T-helper 2 cell treated with Interferon-gamma antibody and Interleukin-4, amounts not matched to agents 100 ng/mL and 5 ng/mL, for 36 hours (primary cell): ENCODE measurements at regions not wholly inside any gene's neighbourhood (a gene's known extent, or its start where the extent isn't known, plus 50 kb on each side); places are given as distances from the start of the nearest gene placed in this dataset.

ENCODE experiments used
- intact Hi-C: fragments of 100-400 bp; cut with micrococcal nuclease; formaldehyde crosslinking; loops from one replicate; pipeline ENCODE4 v1.15.1; 2023

DNA sequence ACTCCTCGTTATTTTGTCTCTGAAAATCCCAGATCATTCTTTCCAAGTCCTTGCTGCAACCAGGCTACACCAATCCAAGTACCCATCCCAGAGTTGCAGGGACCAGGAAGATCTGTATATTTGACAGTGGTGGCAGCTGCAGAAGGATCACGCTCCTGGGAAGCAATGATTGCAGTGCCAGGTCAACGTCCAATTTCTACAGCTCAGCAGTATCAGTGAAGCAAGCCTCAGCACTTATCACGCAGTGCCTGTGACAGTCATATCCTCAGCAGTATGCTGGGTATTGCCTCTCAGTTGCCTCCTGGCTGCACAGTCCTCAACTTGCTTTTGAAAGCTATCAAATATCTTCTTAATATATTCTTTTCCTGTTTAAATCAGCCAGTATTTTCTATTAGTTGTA, 66.7 kb downstream of the BARHL2 start:
- intact Hi-C loops: no loop called here

DNA sequence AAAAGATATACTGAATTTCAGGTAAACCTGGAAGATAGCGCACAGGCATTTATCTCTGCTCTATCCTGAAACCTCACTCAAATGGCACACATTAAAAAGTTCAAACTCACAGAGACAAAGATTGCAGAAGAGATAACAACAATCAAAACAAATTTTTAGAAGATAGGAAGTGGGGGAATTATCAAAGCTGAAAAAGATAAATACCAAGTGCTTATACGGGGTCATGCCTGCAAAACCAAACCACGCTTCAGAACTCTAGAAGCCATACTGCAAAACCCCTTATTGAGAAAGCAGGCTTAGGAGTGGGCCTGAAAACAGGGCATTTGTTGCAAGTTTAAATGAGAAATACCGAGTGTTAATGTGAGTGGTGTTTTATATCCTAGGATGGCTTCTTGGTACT, 76.8 kb downstream of the BARHL2 start:
- intact Hi-C loops: no loop called here

DNA sequence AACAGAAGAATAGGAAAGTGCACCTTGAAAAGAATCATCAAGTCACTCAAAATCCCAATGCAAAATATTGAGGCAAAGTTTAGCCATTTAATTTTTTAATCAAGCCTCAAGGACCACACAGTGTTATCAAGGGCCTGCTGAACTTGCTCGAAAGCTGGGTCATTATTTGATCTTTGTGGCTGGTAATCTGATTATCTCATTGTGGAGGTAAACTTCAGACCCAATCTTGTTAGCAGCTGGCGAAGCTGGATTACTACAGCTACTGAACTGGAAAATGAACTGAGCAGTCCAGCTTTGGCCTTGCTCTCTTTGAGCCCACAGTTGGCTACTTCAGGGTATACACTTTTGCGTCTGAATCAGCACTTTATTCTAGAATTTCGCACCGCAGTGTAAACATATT, 94.4 kb downstream of the BARHL2 start:
- intact Hi-C loops: no loop called here

DNA sequence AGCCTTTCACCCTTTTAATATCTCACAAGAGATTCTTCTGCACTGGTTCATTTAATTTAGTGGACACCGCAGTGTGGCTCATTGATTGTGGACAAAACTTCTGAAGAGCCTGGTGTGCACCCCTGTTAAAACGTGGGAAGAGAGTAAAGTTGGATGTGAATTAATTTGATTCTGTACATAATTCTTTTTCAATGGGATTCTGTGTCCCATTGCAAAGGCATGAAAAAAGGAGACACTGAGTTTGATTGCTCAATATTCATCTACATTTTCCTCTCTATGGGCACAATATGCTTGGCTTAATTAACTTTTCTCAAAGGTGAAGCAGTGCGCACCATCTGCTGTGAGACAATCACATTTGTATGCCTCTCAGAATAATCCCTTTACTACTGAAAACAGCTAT, 95.1 kb downstream of the BARHL2 start:
- intact Hi-C loops: no loop called here

DNA sequence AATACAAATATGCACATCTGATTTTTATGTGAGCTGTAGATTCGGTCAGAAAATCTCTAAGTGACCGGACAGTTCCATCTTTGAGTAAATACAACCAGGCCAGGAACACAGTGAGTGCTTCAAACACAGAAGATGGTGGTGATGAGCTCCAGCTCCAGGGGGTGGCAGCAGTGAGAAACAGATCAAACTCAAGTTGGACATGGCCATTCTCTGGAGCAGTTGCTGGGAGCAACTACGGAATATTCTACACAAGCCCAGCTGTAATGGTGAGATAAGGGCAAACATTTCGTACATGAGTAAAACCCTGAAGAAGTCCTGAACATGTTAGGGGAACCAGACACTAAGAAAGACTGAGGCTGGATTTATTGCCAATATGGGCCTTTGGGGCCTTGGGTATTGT, 100.7 kb downstream of the BARHL2 start:
- intact Hi-C loops: no loop called here

DNA sequence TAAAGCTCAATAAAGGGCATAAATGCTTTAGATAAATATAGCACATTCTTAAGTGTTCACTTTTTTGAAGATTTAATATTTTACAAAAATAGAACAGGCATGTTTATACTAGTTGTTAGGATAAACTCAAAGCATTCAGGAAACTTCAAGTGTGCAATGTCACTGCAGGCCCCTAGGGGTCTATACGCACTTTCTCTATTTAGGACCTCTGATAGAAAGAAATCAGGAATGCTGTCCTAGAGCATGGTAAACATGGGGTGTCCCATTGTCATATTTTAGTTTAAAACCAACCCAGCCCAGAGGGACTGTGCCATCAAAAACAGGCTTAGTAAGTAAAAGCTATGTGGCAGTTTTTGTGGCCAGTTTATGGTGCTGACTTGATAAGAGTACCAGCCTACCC, 102.2 kb downstream of the BARHL2 start:
- intact Hi-C loops: no loop called here

DNA sequence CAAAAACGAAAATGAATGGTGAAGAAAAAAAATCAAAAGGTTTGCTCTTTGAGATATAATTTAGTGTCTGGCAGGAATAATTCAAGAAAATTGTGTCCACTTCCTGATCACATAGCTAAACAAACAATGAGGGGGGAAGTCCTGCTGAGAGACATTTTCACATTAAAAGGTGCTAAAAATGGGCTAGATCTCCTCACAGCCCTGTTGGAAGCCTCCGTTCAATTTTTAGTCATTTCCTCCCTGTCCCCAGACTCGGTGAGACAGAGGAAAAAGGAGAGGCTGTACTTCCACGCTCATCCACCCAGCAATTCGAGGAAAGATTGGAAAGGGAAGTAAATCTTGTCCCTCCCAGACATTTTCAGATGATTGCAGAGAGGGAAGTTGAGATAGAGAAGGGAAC, 103.7 kb downstream of the BARHL2 start:
- intact Hi-C loops: no loop called here

DNA sequence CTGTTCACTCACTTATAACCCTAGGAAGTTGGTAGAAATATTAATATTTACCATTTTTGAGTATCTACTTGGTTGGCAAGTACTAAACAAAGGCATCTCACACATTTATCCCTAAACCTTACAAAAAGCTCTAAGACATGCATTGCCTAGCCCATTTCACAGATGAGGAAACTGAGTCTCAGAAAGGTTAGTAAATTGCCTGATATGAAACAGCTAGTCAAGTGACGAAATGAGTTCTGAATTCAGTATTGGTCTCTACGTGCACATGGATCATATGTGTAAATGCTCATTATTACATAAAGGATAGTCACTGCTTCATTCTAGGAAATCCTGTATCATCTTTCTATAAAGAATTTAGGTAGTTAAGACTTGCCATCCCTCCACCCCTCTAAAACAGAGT, 105.1 kb downstream of the BARHL2 start:
- intact Hi-C loops: no loop called here

DNA sequence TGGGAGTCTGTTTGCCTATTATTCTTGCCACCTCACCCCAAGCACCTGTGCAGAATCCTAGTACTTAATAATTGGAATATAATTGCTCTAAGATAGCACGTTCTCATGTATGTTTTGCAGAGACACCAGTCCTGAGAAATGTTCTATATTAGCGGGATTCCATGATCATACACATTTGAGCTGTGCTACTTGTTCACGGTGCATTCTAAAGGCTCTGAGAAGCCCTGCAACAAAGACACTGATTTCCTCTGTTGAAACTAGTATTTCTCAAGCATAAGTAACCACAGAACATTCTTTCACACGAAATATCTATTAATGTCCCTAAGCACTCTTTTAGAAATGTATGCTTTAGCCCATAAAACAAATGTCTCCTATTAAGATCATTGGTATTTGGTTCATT, 109.4 kb downstream of the BARHL2 start:
- intact Hi-C loops: no loop called here

DNA sequence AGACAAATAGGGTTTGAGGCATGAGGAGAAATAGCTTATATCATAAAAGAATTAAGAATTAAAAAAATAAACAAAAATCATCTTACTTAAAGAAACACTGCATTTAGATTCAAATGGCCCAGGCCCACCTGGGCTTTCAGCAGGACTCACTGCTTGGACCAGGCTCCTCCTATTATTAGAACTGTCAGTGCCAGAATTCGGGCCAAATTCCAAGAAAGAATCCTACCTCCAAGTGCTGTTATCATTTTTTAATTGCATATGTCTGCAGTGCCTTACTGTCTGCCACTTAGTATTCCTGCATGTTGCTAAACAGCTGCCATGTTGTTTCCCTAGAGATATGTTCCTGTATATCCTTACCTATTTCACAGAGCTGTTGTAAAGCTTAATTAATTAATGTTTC, 112.0 kb downstream of the BARHL2 start:
- intact Hi-C loops: no loop called here

DNA sequence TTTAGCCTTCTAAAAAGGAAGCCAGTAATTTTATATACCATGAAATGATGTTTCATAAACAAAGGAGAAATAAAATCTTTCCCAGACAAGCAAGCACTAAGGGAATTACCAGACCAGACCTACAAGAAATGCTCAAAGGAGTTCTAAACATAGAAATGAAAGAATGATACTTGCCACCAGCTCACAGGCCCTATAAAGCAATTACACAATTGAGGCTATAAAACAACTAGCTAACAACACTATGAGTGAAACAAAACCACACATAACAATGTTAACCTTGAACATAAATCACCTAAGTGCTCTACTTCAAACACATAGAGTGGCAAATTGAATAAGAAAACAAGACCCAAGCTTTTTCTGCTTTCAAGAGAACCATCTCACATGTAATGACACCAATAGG, 123.8 kb downstream of the BARHL2 start:
- intact Hi-C loops: no loop called here

DNA sequence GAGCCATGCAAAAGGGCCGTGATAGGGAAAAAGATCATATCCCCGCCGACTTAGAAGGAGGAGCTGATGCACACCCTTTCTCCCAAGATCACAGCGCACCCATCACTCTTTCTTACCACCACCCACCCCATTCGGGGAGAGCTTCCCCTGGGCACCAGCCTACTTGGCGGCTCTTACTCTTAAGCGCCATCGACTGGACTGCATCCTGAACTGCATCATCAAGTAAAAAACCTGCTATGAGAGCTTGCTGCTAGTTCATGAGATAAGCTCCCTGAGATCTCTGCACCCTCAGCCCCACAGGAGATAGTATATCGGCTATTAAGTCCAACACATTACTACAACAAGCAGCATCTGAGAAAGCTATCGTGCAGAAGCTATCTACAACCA, 125.1 kb downstream of the BARHL2 start:
- intact Hi-C loops: no loop called here

DNA sequence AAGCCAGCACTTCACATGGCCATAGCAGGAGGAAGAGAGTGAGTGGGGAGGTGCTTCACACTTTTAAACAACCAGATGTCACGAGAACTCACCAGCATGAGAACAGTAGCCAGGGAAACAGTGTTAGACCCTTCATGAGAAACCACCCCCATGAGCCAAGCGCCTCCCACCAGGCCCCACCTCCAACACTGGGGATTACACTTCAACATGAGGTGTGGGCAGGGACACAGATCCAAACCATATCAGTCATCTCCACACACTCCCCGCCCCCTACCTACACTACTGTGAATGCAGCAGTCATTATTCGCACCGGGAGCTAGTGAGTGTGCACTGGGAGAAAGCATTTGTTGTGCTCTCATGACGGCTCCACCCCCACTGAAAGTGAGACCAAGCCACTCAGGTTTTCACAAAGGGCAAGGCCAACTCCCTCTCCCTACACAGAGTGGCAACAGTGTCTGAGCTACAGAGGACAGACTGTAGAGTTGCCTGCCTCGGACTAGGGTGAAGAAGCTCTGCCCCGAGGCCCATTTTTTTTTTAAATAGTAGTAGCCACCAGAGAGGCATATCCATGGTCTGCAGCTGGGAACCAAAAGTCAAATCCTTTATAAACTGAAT, 125.6 kb downstream of the BARHL2 start:
- intact Hi-C loops: no loop called here

DNA sequence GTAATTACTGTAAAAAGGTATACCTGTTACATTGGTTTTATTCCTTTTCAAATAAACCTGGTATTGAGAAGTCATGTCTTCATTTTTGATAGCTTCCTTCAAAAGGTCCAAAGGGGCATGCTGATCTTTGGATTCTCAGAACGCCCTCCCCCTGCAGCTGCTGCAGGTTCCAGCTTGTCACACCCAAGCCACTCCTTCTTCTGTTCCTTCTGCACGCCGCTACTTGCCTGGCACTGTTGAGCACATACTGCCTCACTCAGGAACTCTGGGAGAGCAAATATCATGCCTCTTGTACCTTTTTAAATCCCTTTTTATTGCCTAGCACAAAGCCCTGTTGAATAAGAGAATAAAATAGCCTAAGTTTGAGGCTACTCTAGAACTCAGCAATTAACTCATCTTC, 136.9 kb downstream of the BARHL2 start:
- intact Hi-C loops: no loop called here

DNA sequence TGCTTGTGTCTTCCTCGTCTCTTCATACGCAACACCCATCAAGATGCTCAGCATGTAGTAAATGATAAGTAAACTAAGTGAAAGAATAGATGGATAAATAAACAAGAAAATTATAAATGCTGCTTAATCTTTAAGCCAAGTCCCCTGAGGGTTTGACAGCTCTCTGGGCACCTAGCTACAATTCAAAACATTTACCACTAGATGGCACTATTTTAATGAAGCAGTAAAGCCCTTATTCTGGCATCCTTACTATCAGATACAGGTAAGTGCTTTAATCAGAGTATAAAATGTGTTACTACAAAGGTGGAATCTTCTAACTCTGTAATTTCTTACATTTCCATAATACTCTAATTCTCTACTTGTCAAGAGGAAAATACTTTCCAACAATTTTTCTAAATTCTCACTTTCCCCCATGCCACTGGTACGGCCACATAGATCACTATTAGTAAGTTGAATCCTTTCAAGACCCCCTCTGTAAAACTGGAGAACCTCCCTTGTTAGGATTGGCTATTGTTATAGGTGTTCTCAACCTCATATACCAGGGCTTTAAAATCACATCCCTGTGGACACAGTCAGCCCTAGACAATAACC, 137.8 kb downstream of the BARHL2 start:
- intact Hi-C loops: no loop called here

DNA sequence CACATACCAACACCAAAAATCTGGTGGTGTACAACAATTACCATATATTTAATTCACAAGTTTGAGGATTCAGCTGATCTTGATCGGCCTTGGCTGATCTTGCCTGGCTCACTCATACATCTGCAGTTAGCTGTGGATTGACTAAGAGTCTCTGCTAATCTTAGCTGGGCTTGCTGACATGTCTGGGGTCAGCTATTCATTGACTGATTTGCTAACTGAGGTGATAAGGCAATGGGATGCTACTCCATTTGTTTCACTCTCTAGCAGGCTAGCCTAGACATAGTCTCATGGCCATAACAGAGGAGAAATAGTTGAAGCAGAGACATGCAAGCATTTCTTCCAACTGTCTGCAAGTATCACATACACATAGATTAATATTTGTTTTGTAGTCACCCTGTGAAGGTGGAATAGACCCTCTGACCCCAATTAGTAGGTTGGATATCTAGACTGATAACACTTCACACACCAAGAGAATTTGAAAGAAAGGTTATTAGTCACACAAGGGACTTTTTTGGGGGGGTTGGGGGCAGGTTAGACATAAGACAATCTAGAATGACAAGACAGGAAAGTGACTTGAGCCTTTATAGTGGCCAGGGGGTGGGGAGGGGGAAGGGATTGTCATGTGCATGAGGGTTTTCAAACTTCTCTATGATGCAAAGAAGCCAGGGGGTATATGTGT, 142.3 kb downstream of the BARHL2 start:
- intact Hi-C loops: no loop called here

DNA sequence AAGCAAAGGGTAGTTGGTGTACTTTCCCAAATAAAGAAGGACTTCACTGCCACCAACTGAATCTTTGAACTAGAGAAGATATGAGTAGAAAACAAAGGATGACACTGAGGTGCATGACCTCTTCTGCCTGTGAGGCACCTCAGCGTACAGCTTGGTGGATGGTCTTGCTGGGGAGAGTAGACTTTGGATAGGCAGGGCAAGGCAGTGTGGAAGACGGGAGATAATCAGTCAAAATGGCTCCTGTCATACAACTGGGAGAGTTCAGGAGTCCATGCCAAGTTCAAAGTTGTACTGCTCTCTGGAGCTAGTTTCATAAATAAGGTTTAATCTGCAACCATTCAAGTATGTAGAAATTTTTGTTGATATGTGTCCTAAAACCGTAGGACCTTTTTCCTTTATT, 143.4 kb downstream of the BARHL2 start:
- intact Hi-C loops: no loop called here

DNA sequence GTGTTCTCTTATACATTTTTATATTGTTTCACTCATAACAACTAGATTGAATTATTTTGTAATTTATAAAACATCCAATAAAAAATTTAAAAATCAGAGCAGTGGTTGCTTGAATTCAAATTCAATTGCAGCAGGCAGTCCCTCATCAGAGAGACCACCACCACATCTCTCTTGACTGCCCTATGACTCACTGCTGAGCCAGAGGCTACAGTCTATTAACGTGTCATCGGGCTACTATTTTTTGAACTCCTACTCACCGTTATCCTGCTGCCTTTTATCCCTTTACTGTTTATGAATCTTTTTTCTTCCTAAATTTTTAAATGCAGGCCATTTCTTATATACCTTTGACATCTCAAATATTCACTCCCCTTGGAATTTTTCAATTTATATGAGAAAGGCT, 144.7 kb downstream of the BARHL2 start:
- intact Hi-C loops: no loop called here

DNA sequence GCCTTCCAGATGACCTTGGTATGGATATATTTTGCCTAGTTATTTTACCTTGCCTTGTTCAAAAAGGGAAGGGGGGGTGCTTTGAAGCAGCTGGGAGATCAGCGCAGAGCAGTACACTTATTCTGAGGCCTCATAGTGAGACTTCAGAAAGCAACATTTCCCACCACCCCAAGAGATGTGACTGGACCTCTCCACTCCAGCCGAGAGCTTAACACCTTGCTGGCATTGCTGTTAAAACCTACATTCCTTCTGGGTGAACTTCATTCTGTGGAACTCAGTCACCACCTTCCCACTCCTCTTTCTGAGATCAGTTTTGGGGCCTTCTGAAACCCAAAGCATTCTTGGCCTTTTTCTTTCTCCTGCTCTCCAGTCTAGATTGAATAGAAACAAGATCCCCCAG, 148.7 kb downstream of the BARHL2 start:
- intact Hi-C loops: no loop called here

DNA sequence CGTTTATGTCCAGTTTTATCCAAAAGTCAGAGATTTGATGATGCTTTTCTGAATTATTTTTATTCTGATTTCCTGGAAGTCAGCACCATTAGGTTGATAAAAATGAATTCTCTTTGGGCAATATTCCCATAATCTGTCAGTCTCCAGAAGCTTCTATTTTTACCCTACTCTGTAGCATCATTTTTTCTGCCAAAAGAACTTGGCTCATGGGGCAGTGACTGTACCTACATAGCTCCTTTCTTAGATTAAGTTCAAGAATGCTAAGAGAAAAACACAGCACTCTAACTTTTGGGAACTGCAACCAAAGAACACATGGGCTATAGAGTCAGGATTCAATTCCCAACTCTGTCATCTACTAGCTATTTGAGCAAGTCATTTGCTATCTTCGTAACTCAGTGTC, 152.9 kb downstream of the BARHL2 start:
- intact Hi-C loops: no loop called here

DNA sequence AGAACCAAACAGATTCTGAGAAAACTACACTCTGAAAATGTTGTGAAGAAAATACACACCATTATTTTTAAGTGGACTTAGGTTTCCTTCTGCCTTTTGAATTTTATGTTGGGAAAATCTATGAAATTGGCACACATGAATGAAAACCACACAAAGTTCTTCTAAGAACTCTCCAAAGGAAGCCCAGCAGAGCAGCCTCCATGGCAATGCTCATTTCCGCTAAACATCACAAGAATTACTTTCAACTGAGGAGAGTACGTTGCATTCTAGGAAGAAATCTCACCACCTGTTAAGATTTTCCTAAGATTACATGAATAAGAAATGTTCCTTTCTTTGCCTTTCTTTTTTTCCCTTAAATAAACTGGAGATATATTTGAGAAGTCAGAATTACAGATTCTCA, 154.2 kb downstream of the BARHL2 start:
- intact Hi-C loops: no loop called here

DNA sequence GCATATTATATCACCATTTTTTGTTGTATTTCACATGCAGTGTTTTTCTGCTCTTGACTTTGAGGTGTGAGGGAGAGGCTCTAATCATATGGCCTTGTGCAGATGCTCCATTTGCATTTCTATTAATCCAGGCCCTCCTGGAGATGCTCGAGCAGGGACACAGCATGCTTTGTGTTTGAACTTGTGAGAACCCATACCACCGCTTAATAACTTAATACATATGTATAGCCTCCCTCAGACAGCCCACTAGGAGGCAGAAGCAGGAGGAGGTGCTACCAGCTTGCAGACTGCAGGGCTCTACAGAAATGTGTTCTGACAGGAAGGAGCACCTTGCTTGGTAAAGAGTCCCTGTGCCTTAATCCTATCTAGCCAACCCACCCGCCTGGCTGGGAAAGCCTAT, 155.2 kb downstream of the BARHL2 start:
- intact Hi-C loops: no loop called here

DNA sequence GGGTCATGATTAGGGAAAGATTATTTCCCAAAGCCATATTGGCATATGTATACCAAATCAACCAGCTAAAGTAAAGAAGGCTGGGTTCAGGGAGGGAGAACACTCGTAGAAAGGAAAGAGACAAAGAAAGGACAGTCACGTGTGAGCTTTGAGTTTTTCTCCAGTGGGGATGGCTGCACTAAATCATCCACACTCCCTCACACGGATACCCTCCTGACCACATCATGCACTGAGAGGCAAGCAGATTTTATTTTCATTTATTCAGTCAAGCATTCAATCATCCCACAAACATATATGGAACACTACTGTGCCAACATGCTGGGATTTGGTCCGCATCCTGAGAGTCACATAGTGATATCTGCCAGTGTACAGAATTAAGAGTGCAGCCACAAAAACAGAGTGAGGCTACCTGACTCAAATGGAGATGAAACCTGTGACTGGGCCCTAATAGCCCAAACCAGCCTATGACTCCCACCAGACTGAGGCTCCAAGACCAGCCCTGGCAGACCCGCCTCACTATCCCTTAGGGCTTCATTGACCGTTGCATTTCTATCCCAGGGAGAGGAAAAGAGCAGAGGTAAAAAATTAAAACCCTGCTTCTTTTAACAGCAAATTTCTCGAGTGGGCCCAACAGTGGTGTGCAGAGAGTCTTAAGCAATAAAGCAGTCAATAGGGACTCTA, 155.9 kb downstream of the BARHL2 start:
- intact Hi-C loops: no loop called here
